IMR-90 (cell line): ENCODE measurements at regions not wholly inside any gene's neighbourhood (a gene's known extent, or its start where the extent isn't known, plus 50 kb on each side); places are given as distances from the start of the nearest gene placed in this dataset.

Experiments used
- ATAC-seq: fragments of 200-7000 bp; cut with Tn5 transposase; 2 replicates; pipeline ENCODE4 v1.9.1; 2020; ENCODE audit warnings: low read depth, mild to moderate bottlenecking, moderate library complexity
- BruUV-seq: library from RNA; stranded (reverse); fragments of 400-500 nt; replicated peaks from 2 replicates; lab custom pipeline; 2021; lab: Mats Ljungman, UMichigan
- CTCF ChIA-PET: fragments of 300-600 bp; formaldehyde crosslinking; extraction: SDS; loops from one replicate; lab custom pipeline; 2021; ENCODE audit warnings: antibody characterized with exemption; lab: Yijun Ruan, JAX
- POLR2A ChIA-PET: fragments of 300-600 bp; sonication (Branson Sonifier 250); formaldehyde crosslinking; loops from one replicate; lab custom pipeline; 2022; ENCODE audit warnings: antibody characterized with exemption; ENCODE audit not compliant: unreplicated experiment; lab: Charles Lee
- DNase-seq: peaks from one replicate; pipeline ENCODE4 v3.0.0; 2013
- H2AFZ ChIP-seq: replicated peaks from 2 replicates; pipeline ENCODE3; 2013; ENCODE audit warnings: low read length, mild to moderate bottlenecking; ENCODE audit not compliant: poor library complexity
- H2AK5ac ChIP-seq: 2 replicates; pipeline ENCODE4 v1.6.1; 2013; ENCODE audit warnings: low read depth, low read length, inconsistent platforms
- H2AK9ac ChIP-seq: replicated peaks from 2 replicates; pipeline ENCODE3; 2013; ENCODE audit warnings: mild to moderate bottlenecking, low read depth, low read length, moderate library complexity; ENCODE audit not compliant: poor library complexity
- H2BK120ac ChIP-seq: 2 replicates; pipeline ENCODE4 v1.6.1; 2013; ENCODE audit warnings: low read depth, low read length, inconsistent platforms
- H2BK15ac ChIP-seq: 3 replicates; pipeline ENCODE4 v1.6.1; 2013; ENCODE audit warnings: low read depth, low read length, inconsistent platforms
- H2BK20ac ChIP-seq: 2 replicates; pipeline ENCODE4 v1.6.1; 2013; ENCODE audit warnings: low read depth, mild to moderate bottlenecking, inconsistent platforms, low read length, moderate library complexity
- H2BK5ac ChIP-seq: 2 replicates; pipeline ENCODE4 v1.6.1; 2013; ENCODE audit warnings: mild to moderate bottlenecking, low read depth, low read length, inconsistent platforms; ENCODE audit not compliant: poor library complexity, severe bottlenecking
- H3K14ac ChIP-seq: replicated peaks from 2 replicates; pipeline ENCODE4 v1.6.1; 2013; ENCODE audit warnings: low read depth, low read length, inconsistent platforms
- H3K18ac ChIP-seq: 2 replicates; pipeline ENCODE4 v1.6.1; 2013; ENCODE audit warnings: low read depth, low read length, control low read depth
- H3K23ac ChIP-seq: 2 replicates; pipeline ENCODE4 v1.6.1; 2013; ENCODE audit warnings: low read depth, low read length, inconsistent platforms
- H3K27ac ChIP-seq: 2 replicates; pipeline ENCODE4 v1.5.1; 2013; ENCODE audit warnings: mild to moderate bottlenecking, control low read depth, low read length; ENCODE audit not compliant: insufficient read depth
- H3K27me3 ChIP-seq: 2 replicates; pipeline ENCODE4 v1.6.1; 2013; ENCODE audit warnings: low read length; ENCODE audit not compliant: control insufficient read depth, insufficient read depth
- H3K36me3 ChIP-seq: 2 replicates; pipeline ENCODE4 v1.6.1; 2013; ENCODE audit warnings: low read length, mixed read lengths; ENCODE audit not compliant: control insufficient read depth, insufficient read depth
- H3K4ac ChIP-seq: 2 replicates; pipeline ENCODE4 v1.6.1; 2013; ENCODE audit warnings: low read depth, low read length, inconsistent platforms
- H3K4me1 ChIP-seq: 2 replicates; pipeline ENCODE4 v1.6.1; 2013; ENCODE audit warnings: low read length, mixed read lengths; ENCODE audit not compliant: control insufficient read depth, insufficient read depth
- H3K4me2 ChIP-seq: 2 replicates; pipeline ENCODE4 v1.6.1; 2013; ENCODE audit warnings: low read depth, mild to moderate bottlenecking, control low read depth, low read length, moderate library complexity
- H3K4me3 ChIP-seq: 2 replicates; pipeline ENCODE4 v1.5.1; 2013; ENCODE audit warnings: low read depth, mild to moderate bottlenecking, control low read depth, low read length, moderate library complexity; ENCODE audit not compliant: insufficient read depth
- H3K56ac ChIP-seq: 2 replicates; pipeline ENCODE4 v1.6.1; 2013; ENCODE audit warnings: low read length, inconsistent platforms; ENCODE audit not compliant: insufficient read depth; ENCODE audit errors: extremely low read depth
- H3K79me1 ChIP-seq, 2 experiments: 2 replicates each; pipeline ENCODE4 v1.6.1; 2013; ENCODE audit warnings: low read length in 2 of 2, inconsistent platforms in 1 of 2, low read depth in 1 of 2
- H3K9ac ChIP-seq: 2 replicates; pipeline ENCODE4 v1.6.1; 2013; ENCODE audit warnings: low read depth, low read length, control low read depth
- H3K9me1 ChIP-seq: 2 replicates; pipeline ENCODE4 v1.6.1; 2013; ENCODE audit warnings: low read length, inconsistent platforms; ENCODE audit not compliant: insufficient read depth
- H3K9me3 ChIP-seq: 2 replicates; pipeline ENCODE4 v1.6.1; 2013; ENCODE audit warnings: low read length; ENCODE audit not compliant: control insufficient read depth, insufficient read depth
- H4K20me1 ChIP-seq: 2 replicates; pipeline ENCODE4 v1.6.1; 2013; ENCODE audit warnings: low read length, inconsistent platforms; ENCODE audit not compliant: insufficient read depth
- H4K5ac ChIP-seq: 2 replicates; pipeline ENCODE4 v1.6.1; 2013; ENCODE audit warnings: mild to moderate bottlenecking, low read depth, low read length, control low read depth
- H4K8ac ChIP-seq, 2 experiments: 2 replicates each; pipeline ENCODE4 v1.6.1; 2013; ENCODE audit warnings: low read depth in 2 of 2, low read length in 2 of 2, control low read depth in 1 of 2, inconsistent platforms in 1 of 2
- H4K91ac ChIP-seq: 2 replicates; pipeline ENCODE4 v1.6.1; 2013; ENCODE audit warnings: low read depth, low read length, inconsistent platforms; ENCODE audit not compliant: insufficient read depth
- BHLHE40 ChIP-seq: fragments of 150-350 bp; IDR thresholded peaks from 2 replicates; pipeline ENCODE4 v1.6.1; 2016; ENCODE audit warnings: mild to moderate bottlenecking, low read depth, low read length
- CEBPB ChIP-seq: IDR thresholded peaks from 2 replicates; pipeline ENCODE4 v1.6.1; 2012; ENCODE audit warnings: low read depth, low read length, improper control_type of control experiment
- CHD1 ChIP-seq: IDR thresholded peaks from 2 replicates; pipeline ENCODE4 v1.6.1; 2012; ENCODE audit warnings: low read depth, low read length, improper control_type of control experiment
- CTCF ChIP-seq: conservative IDR thresholded peaks from 2 replicates; pipeline ENCODE4 v1.5.1; 2012; ENCODE audit warnings: mild to moderate bottlenecking, low read depth, low read length, improper control_type of control experiment
- MAFK ChIP-seq: IDR thresholded peaks from 2 replicates; pipeline ENCODE4 v1.6.1; 2012; ENCODE audit warnings: low read depth, low read length, improper control_type of control experiment
- MAZ ChIP-seq: IDR thresholded peaks from 2 replicates; pipeline ENCODE4 v1.6.1; 2012; ENCODE audit warnings: low read depth, mild to moderate bottlenecking, low read length, improper control_type of control experiment, moderate library complexity, borderline replicate concordance
- MXI1 ChIP-seq: IDR thresholded peaks from 2 replicates; pipeline ENCODE4 v1.6.1; 2012; ENCODE audit warnings: low read depth, mild to moderate bottlenecking, low read length, moderate library complexity, borderline replicate concordance
- RAD21 ChIP-seq: IDR thresholded peaks from 2 replicates; pipeline ENCODE4 v1.6.1; 2012; ENCODE audit warnings: low read length, improper control_type of control experiment
- RCOR1 ChIP-seq: IDR thresholded peaks from 2 replicates; pipeline ENCODE4 v1.6.1; 2012; ENCODE audit warnings: mild to moderate bottlenecking, low read length, improper control_type of control experiment; ENCODE audit not compliant: insufficient replicate concordance
- SMC3 ChIP-seq: fragments of 150-350 bp; IDR thresholded peaks from 2 replicates; pipeline ENCODE4 v1.6.1; 2016; ENCODE audit warnings: low read depth, mild to moderate bottlenecking, antibody characterized with exemption, low read length, moderate library complexity
- dilution Hi-C: fragments of 300-500 bp; cut with HindIII; formaldehyde crosslinking; loops from one replicate; pipeline ENCODE4 v1.14.3; 2018; ENCODE audit warnings: low sequenced_read_pairs; ENCODE audit not compliant: unreplicated experiment
- in situ Hi-C: fragments of 300-500 bp; cut with MboI; formaldehyde crosslinking; loops from 3 replicates; pipeline ENCODE4 v1.14.3; 2019; ENCODE audit warnings: low sequenced_read_pairs, inconsistent platforms, mixed read lengths
- intact Hi-C: fragments of 100-400 bp; cut with micrococcal nuclease; formaldehyde crosslinking; loops from 2 replicates; pipeline ENCODE4 v1.10.0; 2022

- DNase-seq (no peak), ATAC-seq (no peak)
- Histone ChIP-seq H3K9me1 (no peaks in the 10 kb centered on the region), H3K23ac (no peak overlapping the region), H3K9ac (no peak overlapping the region), H3K4me1 (no peaks in the 10 kb centered on the region), H2AK9ac (no peak overlapping the region), H3K9me3 (peaks cover 5% of the 10 kb centered on the region), H2BK20ac (no peak overlapping the region), H3K27me3 (no peaks in the 10 kb centered on the region), H3K56ac (no peak overlapping the region), H2AK5ac (no peak overlapping the region), H2BK5ac (no peak overlapping the region), H2AFZ (no peak overlapping the region), H2BK15ac (no peak overlapping the region), H3K36me3 (no peaks in the 10 kb centered on the region), H4K8ac (no peak overlapping the region), H3K79me1 (no peaks in the 10 kb centered on the region), H3K27ac (no peak overlapping the region), H4K91ac (no peak overlapping the region), H3K4me2 (no peak overlapping the region), H4K20me1 (no peaks in the 10 kb centered on the region), H2BK120ac (no peak overlapping the region), H3K4me3 (no peak overlapping the region), H3K4ac (no peak overlapping the region), H3K14ac (no peak overlapping the region), H4K5ac (no peak overlapping the region), H3K18ac (no peak overlapping the region)
- dilution Hi-C loops: no loop called here
- ChIA-PET CTCF (no interaction called here), POLR2A (no interaction called here)
- BruUV-seq: no TSS peak
- TF ChIP-seq MXI1: no peak
- no peak for TF ChIP-seq RCOR1
- no peak for TF ChIP-seq CTCF
- no peak for TF ChIP-seq CHD1
- TF ChIP-seq CEBPB: no peak
- TF ChIP-seq MAFK: no peak
- no peak for TF ChIP-seq BHLHE40
- TF ChIP-seq MAZ: no peak
- no peak for TF ChIP-seq SMC3
- no peak for TF ChIP-seq RAD21
- in situ Hi-C loops: no loop called here
- intact Hi-C loops: no loop called here
Measured at GRCh38 chr6:62519574-62519973, 233.5 kb upstream of the KHDRBS2 start.
